ENCODE measurements at regions not wholly inside any gene's neighbourhood (a gene's known extent, or its start where the extent isn't known, plus 50 kb on each side); places are given as distances from the start of the nearest gene placed in this dataset.

GRCh38 chr4:62470421-62470983, 1270.4 kb downstream of the ADGRL3 start:
- no peak for TF ChIP-seq EZH2 (IDR thresholded peaks at IDR 0.05; ENCODE audit: borderline replicate concordance)
- TF ChIP-seq CTCF (IDR thresholded peaks at IDR 0.05; ENCODE audit: poor library complexity): no peak
- no peak for TF ChIP-seq EZH2phosphoT487 (IDR thresholded peaks at IDR 0.05; ENCODE audit: low read depth, severe bottlenecking, unreplicated experiment)
